GM18498 (cell line): ENCODE measurements at regions not wholly inside any gene's neighbourhood (a gene's known extent, or its start where the extent isn't known, plus 50 kb on each side); places are given as distances from the start of the nearest gene placed in this dataset.
A peak's percentile ranks its signal among the peaks of the same experiment; 100 is the strongest.
"Not testable (repeated sequence)": the region's sequence is repeated elsewhere in the genome, so short reads cannot be mapped to it uniquely, and the experiment has no call there.

Source experiments
- ATAC-seq: cut with Tn5 transposase; IDR thresholded peaks from one replicate; pipeline ENCODE4 v1.9.1; 2021; ENCODE audit warnings: mild to moderate bottlenecking, moderate library complexity; ENCODE audit not compliant: unreplicated experiment

DNA sequence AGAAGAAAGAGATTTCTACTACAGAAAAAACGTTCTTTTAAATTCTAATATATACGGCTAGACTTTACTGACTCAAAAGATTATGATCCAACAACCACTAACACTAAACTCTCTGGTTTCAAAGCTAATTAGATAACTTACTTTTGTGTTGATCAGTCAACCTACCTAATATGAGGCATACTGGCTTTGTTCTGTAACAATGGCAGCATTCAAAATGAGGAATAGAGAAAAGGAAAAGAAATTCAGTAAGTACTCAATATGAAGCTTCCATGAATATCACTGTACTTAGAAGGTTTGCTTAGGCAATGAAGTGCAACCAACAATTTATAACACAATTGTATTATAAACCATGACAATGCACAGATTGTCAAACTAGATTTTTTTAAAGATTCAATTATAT lies 430.5 kb upstream of the PMFBP1 start:
- ATAC-seq: no peak

DNA sequence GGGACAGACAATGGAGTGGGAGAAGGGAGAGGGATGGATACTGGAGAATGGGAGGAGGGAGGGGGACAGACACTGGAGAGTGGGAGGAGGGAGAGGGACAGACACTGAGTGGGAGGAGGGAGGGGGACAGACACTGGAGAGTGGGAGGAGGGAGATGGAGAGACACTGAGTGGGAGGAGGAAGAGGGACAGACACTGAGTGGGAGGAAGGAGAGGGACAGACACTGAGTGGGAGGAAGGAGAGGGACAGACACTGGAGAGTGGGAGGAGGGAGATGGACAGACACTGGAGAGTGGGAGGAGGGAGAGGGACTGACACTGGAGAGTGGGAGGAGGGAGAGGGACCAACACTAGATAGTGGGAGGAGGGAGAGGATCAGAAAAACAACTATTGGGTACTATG lies 426.7 kb upstream of the PMFBP1 start:
- ATAC-seq: no peak

DNA sequence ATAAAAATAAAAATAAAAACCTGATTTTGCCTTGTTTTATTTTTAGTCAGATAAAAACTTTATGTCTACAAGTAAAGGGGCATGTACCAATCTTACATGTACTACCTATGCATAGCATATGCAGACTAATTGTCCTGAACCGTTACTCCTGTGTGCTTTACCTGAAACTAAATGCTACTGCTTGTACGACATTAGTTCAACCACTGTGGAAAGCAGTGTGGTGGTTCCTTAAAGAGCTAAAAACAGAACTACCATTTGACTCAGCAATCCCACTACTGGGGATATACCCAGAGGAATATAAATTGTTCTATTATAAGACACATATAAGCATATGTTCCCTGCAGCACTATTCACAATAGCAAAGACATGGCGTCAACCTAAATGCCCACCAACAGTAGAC lies 426.0 kb upstream of the PMFBP1 start:
- ATAC-seq: no peak

DNA sequence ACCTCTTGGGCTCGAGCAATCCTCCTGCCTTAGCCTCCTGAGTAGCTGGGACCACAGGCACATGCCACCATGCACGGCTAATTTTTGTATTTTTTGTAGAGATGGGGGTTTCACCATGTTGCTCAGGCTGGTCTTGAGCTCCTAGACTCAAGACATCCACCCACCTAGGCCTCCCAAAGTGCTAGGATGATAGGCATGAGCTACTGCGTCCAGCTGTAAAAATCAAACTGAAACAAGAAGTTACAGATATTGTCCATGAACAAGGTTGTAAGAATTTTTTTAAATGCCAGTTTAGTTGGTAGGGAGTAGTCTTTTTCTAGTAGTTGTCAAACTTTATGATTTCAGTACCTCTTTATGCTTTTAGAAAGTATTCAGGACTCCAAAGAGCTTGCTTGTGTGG lies 424.4 kb upstream of the PMFBP1 start:
- no peak for ATAC-seq

DNA sequence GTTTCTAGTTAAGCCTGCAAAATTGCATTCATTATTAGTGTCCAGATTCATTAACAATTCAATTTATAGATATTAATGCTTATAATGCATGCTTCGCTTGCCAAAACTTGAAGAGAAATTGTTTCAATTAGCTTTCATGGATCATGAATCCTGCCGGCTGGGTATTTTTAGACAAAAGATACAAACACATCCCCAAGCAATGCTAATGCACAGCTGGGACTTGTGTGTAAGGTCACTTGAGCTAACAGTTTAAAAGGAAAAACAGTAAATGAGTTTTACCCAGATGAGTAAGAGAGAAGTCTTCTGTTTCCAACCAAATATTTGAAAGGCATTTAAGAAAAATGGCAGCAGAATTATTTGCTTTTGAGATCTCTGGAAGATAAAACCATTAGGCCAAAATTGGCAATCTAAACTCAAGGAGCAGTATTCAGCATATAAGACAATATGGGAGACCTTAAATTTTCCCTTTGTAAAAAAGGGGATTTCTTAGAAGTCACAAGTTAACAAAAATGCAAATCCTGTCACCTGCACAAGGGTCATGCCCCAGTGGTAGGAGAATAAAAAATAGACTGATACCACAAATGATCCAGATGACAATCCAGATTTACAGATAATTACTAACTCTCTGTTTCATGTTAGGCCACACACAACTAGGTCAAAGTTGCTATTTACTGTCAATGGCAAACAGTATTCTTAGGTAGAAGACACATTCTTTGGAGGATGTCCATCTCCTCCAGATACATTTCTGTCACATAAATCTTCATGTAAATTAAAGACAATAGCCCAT lies 418.4 kb upstream of the PMFBP1 start:
- peak; percentile 84 for ATAC-seq

DNA sequence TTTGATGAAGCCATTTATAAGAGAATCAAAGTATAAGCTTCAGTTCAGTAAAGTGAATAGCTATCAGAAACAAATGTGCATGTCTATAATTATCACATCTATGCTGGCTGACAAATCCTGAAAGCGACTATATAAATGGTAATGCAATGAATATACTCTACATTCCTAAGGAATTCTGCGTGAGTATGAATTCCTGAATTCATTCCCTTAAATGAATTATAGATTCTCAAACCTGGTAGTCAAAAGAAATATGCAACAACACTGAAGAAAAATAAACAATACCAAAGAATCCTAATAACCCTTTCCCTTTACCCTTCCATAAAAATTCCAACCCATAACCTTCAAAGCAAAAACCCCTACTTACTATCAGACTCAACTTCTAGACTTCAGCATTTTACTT lies 416.6 kb upstream of the PMFBP1 start:
- no peak for ATAC-seq

DNA sequence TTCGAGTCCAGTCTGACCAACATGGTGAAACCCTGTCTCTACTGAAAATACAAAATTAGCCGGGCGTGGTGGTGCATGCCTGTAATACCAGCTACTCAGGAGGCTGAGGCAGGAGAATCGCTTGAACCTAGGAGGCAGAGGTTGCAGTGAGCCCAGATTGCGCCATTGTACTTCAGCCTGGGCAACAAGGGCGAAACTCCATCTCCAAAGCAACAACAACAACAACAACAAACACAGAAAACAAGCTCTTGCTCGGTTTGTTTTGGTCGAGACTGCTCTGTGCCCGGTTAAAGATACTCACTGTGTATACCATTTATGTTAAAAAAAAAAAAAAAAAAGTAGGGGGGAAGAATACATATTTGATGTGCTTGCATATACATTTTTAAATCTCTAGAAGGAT lies 406.1 kb upstream of the PMFBP1 start:
- not testable (repeated sequence) for ATAC-seq

DNA sequence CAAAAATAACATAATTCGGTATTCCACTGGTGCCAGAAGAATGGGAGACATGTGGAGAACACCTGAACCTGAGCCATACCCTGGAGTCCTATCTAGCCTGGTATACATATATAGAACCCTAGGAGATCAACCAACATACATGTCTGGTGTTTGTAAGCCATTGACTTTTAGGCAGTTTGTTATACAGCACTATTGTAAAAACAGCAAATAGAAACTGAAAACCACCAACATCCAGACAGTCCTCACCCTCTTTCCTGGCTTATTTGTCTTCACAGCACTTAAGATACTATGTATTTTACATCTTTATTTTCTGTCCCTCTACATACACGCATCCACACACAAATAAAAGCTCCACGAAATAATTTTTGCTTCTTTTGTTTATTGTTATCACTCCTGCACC lies 404.2 kb upstream of the PMFBP1 start:
- ATAC-seq: no peak

DNA sequence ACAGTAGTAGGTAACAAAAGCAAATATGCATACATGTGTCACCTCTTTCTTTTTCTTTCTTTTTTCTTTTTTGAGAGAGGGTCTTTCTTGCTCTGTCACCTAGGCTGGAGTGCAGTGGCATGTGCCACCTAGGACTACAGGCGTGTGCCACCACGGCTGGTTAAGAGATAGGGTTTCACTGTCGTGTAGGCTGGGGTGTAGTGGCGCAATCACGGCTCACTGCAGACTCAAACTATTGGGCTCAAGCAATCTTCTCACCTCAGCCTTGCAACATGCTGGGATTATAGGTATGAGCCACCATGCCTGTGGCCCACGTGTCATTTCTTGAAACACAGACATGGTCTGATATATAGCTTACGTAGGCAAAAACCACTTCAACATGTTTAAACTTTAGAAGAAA lies 397.7 kb upstream of the PMFBP1 start:
- ATAC-seq: no peak

DNA sequence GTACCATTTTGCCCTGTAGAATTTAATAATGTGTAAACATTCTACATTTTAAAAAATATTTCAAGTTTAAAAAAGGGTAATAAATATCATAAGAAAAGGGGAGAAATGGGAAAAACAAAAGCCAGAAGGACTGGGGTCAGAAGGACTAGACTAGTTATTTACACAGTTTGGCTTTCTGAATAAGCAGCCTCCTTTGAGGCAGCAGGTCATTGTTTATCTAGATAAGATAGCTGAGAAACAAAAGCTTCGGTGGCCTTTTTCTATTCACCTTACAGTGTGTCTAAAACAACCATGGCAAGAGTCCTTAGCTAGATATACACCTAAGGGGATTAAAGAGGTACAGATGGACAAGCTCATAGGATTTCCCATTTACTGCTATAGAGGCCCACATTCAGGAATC lies 396.5 kb upstream of the PMFBP1 start:
- no peak for ATAC-seq

DNA sequence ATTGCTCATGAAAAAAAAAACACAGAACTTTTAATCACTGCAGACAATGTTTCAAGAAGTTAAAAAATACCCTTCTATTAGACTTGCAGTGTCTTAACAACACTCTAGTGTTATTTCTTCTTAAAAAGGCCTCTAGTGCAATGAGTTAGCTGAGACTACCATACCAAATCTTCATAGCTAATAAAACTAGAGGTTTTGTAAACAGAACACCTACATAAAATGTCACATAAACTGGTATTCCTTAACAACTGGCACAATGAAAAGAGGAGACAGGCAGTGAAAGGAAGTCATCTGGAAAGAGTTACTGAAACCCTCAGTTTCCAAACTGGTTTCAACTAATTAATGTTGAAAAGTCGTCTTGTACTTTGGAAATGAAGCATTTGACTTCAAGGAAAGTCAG lies 394.2 kb upstream of the PMFBP1 start:
- ATAC-seq: no peak

DNA sequence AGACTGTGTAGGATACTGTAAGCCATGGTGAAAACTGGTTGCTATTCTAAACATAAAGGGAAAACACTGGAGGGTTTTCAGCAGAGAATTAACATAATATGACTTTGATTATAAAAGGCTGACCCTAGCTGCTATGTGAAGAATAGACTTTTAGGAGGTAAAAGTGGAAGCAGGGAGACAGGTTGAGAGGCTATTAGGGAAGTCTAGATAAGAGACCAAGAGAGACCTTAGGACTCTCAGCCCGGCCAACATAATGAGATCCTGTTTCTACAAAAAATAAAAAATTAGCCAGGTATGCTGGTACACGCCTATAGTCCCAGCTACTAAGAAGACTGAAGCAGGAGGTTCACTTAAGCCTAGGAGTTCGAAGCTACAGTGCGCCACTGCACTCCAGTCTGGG lies 393.2 kb upstream of the PMFBP1 start:
- no peak for ATAC-seq

DNA sequence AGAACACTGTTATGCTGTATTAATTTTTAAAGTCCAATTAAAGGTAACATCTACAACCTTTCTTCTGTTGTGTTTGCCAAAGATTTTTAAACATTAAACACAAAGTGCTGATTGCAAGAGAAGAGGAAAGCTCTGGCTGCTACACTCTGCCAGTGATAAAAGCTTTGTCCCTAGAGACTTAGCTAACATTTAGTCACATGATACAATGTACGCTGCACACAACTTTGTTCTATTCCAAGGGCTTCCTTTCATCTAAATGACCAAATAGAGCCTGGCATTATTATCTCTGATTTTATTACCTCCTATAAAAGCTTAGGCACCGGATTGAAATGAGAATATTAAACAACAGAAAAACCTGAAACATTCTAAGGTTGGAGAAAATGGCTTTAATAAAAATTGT lies 388.7 kb upstream of the PMFBP1 start:
- no peak for ATAC-seq

DNA sequence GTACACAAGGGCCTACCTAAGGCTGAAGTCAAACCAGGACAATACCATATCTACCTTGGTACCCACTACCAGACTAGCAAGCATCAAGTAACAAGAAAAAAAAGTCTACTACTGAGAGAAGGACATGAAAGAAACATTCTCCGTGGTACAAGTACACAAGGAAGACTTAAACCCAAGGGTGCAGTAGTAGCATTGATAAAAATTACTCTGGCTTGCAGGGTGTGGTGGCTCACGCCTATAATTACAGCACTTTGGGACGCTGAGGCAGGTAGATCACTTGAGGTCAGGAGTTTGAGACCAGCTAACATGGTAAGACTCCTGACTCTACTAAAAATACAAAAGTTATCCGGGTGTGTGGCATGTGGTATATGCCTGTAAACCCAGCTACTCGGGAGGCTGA lies 386.5 kb upstream of the PMFBP1 start:
- ATAC-seq: no peak

DNA sequence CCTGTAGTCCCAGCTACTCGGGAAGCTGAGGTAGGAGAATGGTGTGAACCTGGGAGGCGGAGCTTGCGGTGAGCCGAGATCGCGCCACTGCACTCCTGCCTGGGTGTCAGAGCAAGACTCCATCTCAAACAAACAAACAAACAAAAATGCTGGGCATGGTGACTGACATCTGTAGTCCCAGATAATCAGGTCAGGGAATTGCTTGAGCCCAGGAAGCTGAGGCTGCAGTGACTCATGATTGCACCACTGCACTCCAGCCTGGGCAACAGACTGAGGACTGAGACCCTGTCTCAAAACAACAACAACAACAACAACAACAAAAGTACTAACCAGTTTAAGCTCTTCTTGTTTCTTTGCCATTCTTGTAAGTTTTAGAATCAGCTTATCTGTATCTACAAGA lies 383.0 kb upstream of the PMFBP1 start:
- ATAC-seq: no peak

DNA sequence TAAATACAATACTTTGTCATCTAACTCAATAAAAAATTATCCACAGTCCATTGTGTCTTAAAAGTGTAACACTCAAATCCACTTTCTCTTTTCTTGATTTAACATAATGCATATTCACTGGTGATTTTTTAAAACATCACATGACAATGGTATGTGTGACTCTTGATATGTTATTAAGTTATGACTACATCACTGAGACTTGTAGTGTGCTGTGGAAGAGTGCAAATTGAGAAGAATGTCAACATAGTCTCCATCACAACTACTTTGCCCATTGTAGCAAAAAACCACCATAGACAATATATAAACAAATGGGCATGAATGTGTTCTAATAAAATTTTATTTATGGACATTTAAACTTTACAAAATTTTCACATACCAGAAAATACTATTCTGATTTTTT lies 380.7 kb upstream of the PMFBP1 start:
- no peak for ATAC-seq

DNA sequence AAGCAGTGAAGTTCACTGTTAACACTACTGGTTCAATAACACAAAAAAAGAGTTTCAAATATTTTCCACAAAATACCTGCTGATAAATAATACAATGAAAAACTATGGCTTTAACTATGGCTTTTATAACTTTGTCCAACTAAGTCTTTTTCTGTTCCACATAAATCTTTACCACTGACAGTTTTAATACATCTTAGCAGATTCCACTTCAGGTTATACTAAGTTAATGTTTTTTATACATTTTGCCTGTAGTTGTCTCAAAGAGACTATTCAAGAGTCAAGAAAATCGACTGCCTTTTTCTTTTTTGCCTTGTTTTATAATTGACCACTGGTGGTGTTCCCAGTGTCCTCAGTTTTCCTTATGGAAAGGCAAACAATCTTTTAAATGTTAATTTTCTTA lies 379.7 kb upstream of the PMFBP1 start:
- ATAC-seq: no peak

DNA sequence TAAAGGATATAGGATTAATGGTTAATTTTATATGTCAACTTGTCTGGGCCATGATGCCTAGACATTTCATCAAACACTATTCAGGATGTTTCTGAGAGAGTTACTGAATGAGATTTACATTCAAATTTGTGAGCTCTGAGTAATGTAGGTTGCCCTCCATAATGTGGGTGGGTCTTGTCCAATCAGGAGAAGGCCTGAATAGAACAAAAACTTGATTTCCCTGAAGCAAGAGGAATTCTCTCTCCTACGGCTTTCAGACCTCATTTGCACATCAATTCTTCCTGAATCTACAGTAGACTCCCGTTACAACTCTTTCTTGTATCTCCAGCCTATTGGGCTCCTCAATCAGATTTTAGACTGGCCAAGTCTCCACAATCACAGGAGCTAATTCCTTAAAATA lies 377.9 kb upstream of the PMFBP1 start:
- ATAC-seq: no peak

DNA sequence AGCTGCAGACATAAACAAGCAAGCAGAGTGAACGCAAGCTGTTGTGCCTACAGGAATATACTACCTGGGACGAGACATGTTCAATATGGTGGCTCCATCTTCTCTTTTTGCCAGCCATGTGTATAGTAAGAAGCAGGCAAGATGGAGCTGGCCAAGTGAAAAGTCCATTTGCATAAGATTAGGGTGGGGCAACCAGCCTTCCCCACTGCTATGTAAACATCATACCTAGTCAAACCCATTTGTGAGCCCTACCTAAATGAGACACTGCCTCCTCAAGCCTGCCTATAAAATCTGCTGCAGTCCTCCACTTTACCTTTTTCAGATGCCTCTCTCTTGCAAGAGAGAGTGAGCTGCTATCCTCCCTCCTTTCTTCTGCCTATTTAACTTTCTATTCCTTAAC lies 370.1 kb upstream of the PMFBP1 start:
- no peak for ATAC-seq

DNA sequence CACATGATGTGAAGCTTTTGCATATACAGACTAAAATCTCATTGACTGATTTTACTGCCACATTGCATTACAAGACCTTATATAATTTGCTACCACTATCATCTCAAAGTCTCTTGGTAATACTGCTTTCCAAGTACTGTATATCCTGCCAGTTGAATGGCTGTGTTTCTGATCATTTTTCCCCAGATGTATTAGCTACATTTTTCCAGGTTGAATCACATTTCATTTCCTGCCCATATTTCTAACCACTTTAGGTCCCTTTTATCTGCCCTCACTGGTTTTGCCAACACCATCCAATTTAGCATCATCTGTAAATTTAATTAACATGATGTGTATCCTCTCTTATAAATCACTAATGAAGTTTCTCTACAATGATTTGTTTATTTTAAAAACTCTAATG lies 365.7 kb upstream of the PMFBP1 start:
- ATAC-seq: no peak

DNA sequence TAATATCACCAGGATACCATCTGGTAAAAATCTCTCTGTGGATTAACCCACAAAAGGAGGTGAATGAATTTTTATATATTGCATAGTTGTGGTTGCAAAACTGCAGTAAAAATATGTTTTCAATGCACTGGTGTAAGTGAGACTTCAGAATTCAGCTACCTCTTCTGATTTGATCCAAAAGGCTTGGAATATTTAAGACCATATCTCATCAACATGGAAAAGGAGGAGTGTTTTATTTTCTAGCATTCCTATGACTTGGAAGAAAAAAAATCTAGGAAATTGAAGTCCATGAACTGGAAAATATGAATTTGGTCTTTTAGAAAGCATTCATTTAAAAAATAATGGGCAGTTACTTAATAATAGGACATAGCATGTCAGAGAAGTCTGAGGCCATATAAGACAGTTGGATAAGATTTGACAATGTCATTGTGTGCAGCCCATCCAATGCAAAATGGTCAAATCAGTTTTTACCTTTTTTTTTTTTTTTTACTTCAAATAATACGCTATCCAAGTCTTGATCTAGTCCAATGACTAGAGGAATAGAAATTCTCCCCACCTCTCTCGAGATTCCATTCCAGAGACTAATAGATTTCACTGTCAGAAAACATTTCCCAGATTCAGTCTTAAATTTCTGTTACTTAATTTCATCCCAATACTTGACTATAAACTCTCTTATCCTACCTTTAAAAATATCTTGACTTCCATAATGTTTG lies 364.9 kb upstream of the PMFBP1 start:
- ATAC-seq: no peak

DNA sequence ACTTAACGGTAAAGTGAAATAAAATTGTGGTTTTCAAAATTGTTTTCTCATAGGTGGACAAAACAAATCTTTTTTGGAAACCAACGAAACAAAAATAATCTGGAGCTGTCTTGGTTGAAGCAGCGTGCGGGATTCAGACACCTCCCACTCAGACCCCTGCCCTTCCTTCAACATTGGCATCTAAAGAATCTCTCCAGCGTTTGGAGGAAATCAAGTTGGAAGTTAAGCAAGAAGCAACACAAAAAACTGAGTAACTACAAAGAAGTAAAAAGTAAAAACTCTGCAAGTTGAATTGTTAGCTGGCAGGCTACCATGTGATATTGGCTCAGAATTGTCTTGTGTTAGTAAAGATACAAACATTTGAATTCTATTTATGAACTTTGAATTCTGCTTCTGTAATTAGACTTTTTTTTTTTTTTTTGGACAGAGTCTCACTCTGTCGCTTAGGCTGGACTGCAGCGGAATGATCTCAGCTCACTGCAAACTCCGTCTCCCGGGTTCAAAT lies 361.0 kb upstream of the PMFBP1 start:
- no peak for ATAC-seq

DNA sequence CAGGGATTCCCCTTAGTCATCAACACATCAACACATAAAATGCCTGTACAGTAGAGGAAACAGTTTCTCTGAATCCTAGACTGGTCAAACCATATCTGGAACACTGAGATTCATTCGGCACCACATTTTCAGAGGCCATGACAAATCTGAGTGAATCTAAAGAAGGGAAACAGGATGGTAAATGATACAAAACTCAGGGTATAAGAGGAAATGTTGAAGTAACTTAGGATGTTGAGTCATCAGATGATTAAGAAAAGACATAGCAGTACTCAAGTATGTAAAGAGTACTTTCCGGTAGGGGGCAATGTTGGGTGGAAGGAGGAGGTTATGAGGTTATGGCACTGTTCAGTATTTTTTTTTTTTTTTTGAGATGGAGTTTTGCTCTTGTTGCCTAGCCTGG lies 358.5 kb upstream of the PMFBP1 start:
- ATAC-seq: no peak
